ENCODE measurements at regions not wholly inside any gene's neighbourhood (a gene's known extent, or its start where the extent isn't known, plus 50 kb on each side); places are given as distances from the start of the nearest gene placed in this dataset.

DNA sequence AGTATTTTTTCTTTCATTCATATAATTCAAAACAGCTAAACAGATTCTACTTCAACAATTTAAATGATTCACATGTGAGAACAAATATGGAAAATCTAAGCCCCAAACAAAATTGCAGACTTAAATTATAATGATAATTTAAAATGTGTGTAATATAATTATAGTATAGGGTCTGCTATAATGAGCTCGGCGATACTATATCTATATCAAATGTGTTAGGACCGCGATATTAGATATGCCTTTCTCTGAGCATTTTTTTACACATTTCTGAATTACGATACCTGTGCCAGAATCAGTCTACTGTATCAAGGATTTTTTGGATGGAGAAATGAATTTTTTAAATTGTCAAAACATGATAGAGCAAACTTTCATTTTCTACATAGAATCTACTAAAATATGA lies 808.8 kb upstream of the POU3F3 start:
- H3K27me3 ChIP-seq (ENCODE audit: control insufficient read depth in 1 of 2, insufficient read depth in 2 of 2, low read length in 2 of 2) = no peaks in the 10 kb centered on the region
- H3K9me3 ChIP-seq (ENCODE audit: low read length) = no peaks in the 10 kb centered on the region
- H3K4me1 ChIP-seq (ENCODE audit: insufficient read depth, low read length) = no peaks in the 10 kb centered on the region
- H3K27ac ChIP-seq (ENCODE audit: low read depth, low read length) = no peak overlapping the region
- no peak overlapping the region for H3K4me3 ChIP-seq (ENCODE audit: low read depth in 1 of 2, low read length in 2 of 2)
- H3K36me3 ChIP-seq (ENCODE audit: insufficient read depth, low read length) = no peaks in the 10 kb centered on the region
- H3K9ac ChIP-seq (ENCODE audit: low read length) = no peak overlapping the region

DNA sequence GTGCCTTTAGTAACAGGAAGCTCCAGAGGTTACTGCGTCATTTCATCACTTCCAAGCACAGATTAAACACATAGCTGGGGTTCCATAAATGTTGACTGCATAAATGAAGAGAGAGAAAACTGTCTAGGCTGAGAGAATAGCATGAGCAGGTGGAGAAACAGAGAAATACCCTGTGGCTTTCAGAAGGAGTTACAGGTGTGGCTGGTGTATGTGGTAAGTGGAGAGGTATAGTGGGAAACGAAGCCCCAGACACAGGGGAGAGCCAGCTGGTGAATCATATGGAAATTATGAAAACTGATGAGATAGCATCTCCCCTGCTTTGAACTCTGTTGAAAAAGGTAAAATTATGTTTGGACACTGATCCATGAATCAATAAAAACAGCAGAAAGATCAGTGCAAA lies 807.4 kb upstream of the POU3F3 start:
- Histone ChIP-seq H3K27me3 (ENCODE audit: control insufficient read depth in 1 of 2, insufficient read depth in 2 of 2, low read length in 2 of 2) (no peaks in the 10 kb centered on the region), H3K4me1 (ENCODE audit: insufficient read depth, low read length) (no peaks in the 10 kb centered on the region), H3K36me3 (ENCODE audit: insufficient read depth, low read length) (no peaks in the 10 kb centered on the region), H3K27ac (ENCODE audit: low read depth, low read length) (no peak overlapping the region), H3K9ac (ENCODE audit: low read length) (no peak overlapping the region), H3K4me3 (ENCODE audit: low read depth in 1 of 2, low read length in 2 of 2) (no peak overlapping the region), H3K9me3 (ENCODE audit: low read length) (no peaks in the 10 kb centered on the region)

DNA sequence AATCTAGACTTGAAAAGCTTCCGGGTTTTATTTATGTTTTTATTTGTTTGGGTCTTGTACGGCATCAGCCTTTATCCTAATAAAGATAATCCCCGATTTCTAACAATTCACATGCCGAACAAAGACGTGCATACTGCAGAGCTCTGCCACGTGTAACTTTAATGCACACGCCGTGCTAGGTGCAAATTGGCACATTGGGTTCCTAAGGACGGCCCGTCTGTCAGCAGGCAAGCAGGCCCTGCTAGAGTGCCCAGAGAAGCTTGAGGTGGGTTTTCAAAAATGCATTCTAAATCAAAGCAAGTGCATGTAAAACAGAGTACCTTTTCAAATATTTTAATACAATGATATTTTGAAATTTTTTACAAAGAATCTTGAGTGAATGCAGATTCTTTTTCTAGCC lies 806.4 kb upstream of the POU3F3 start:
- Histone ChIP-seq H3K9ac (ENCODE audit: low read length) (no peak overlapping the region), H3K36me3 (ENCODE audit: insufficient read depth, low read length) (no peaks in the 10 kb centered on the region), H3K4me3 (ENCODE audit: low read depth in 1 of 2, low read length in 2 of 2) (no peak overlapping the region), H3K27me3 (ENCODE audit: control insufficient read depth in 1 of 2, insufficient read depth in 2 of 2, low read length in 2 of 2) (no peaks in the 10 kb centered on the region), H3K9me3 (ENCODE audit: low read length) (no peaks in the 10 kb centered on the region), H3K4me1 (ENCODE audit: insufficient read depth, low read length) (no peaks in the 10 kb centered on the region), H3K27ac (ENCODE audit: low read depth, low read length) (no peak overlapping the region)

DNA sequence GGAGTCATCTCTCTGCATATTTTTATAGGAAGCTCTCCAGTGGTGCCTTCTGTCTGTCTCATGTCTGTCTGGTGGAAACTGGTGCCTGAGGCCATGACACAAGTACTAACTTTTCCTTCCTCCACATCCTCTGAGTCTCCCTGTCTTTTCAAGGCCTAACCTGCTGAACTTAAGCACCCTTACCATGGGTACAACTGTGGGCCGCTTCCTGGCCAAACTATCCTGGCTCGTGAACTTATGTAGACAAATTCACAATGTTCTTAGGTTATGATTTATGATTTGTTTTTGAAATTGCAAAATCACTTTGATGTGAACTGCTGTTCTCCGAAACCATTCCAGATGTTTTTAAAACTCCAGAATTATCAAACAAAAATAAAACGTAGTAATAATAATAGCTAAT lies 804.5 kb upstream of the POU3F3 start:
- no peaks in the 10 kb centered on the region for H3K36me3 ChIP-seq (ENCODE audit: insufficient read depth, low read length)
- no peaks in the 10 kb centered on the region for H3K4me1 ChIP-seq (ENCODE audit: insufficient read depth, low read length)
- no peaks in the 10 kb centered on the region for H3K9me3 ChIP-seq (ENCODE audit: low read length)
- H3K27ac ChIP-seq (ENCODE audit: low read depth, low read length) = no peak overlapping the region
- H3K4me3 ChIP-seq (ENCODE audit: low read depth in 1 of 2, low read length in 2 of 2) = no peak overlapping the region
- H3K9ac ChIP-seq (ENCODE audit: low read length) = no peak overlapping the region
- no peaks in the 10 kb centered on the region for H3K27me3 ChIP-seq (ENCODE audit: control insufficient read depth in 1 of 2, insufficient read depth in 2 of 2, low read length in 2 of 2)

DNA sequence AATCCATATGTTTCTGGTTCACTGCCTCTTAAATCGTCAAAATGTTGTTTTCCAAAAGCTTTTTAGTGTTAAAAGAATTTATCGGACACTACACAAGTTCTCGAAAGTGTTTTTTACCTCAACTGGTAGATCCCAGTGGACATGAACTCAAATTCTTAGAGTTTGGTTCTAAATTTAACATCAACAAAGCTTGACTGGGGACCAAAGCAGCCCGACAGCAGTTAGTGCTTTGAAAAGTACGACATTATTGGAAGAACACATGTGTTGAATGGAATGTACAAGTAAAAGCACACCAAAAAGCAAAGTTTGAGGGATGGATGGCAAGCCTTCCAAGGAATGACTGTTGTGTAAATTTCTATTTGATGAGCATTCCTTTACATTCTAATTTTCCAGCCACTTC lies 803.9 kb upstream of the POU3F3 start:
- Histone ChIP-seq H3K9ac (ENCODE audit: low read length) (no peak overlapping the region), H3K27ac (ENCODE audit: low read depth, low read length) (no peak overlapping the region), H3K9me3 (ENCODE audit: low read length) (no peaks in the 10 kb centered on the region), H3K27me3 (ENCODE audit: control insufficient read depth in 1 of 2, insufficient read depth in 2 of 2, low read length in 2 of 2) (no peaks in the 10 kb centered on the region), H3K4me3 (ENCODE audit: low read depth in 1 of 2, low read length in 2 of 2) (no peak overlapping the region), H3K4me1 (ENCODE audit: insufficient read depth, low read length) (no peaks in the 10 kb centered on the region), H3K36me3 (ENCODE audit: insufficient read depth, low read length) (no peaks in the 10 kb centered on the region)

DNA sequence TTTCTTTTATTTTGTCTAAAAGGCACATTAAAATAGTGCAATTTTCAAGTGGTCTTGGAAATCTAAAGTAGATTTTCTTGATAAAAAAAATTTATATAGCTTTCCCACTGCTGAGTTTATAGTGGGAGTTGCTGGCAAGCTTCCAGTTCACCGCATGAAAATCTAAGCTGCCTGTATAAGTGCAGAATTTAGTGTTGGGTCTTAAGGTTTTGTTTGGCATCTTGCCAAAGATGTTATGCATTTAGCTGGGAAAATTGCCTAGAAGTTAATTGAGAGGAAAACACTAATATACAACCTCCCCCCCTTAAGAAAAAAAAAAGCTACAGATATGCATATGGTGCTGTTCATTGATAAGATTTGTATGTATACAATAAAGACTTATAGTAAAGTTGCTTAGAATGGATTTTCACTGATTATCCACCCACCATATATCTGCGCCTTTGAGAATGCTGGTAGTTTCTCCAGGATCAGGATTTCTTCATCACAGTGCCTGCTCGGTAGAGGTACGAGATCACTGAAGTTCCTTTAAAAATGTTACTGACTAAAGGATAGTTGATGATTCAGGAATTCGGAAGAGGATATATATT lies 803.2 kb upstream of the POU3F3 start:
- H3K27me3 ChIP-seq (ENCODE audit: control insufficient read depth in 1 of 2, insufficient read depth in 2 of 2, low read length in 2 of 2) = no peaks in the 10 kb centered on the region
- H3K4me3 ChIP-seq (ENCODE audit: low read depth in 1 of 2, low read length in 2 of 2) = no peak overlapping the region
- H3K36me3 ChIP-seq (ENCODE audit: insufficient read depth, low read length) = no peaks in the 10 kb centered on the region
- H3K9ac ChIP-seq (ENCODE audit: low read length) = no peak overlapping the region
- H3K9me3 ChIP-seq (ENCODE audit: low read length) = no peaks in the 10 kb centered on the region
- no peak overlapping the region for H3K27ac ChIP-seq (ENCODE audit: low read depth, low read length)
- no peaks in the 10 kb centered on the region for H3K4me1 ChIP-seq (ENCODE audit: insufficient read depth, low read length)

DNA sequence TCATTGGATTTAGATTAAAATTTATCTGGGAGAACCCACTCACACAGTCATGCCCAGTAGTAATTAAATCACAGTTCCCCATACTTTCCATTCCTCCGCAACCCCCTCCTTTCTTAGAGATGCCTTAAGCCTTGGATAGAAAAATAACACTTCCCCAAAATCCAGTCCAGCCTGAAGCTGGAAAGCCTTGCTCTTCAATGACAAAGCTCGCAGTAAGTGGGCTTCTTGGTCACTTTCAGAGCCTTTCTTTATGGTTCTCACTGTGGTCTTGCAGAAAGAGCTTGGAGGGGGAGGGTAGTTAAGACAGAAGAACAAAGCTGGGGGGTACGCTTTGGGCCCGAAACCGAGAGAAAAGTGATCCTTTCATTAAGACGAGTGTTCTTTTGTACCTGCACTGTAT lies 802.1 kb upstream of the POU3F3 start:
- H3K27me3 ChIP-seq (ENCODE audit: control insufficient read depth in 1 of 2, insufficient read depth in 2 of 2, low read length in 2 of 2) = no peaks in the 10 kb centered on the region

DNA sequence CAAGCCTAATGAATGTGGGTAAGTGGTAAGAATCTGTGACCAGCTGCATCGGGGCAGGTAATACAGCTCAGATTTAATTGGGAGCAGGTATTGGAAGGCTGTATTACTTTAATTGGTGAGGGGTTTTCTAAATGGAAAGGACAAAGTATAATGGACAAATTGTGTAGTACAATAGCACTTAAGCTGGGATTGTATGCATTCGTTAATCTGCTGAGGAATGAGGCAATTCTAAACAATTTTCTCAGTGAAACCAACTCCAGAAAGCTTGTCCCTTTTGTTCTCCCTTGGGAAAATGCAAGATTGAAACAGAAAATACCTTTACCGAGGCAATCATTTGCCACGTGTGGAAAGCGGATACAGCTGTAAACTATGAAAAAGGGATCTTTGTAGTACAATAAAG lies 801.6 kb upstream of the POU3F3 start:
- Histone ChIP-seq H3K9me3 (ENCODE audit: low read length) (no peaks in the 10 kb centered on the region), H3K36me3 (ENCODE audit: insufficient read depth, low read length) (no peaks in the 10 kb centered on the region), H3K4me1 (ENCODE audit: insufficient read depth, low read length) (no peaks in the 10 kb centered on the region), H3K27me3 (ENCODE audit: control insufficient read depth in 1 of 2, insufficient read depth in 2 of 2, low read length in 2 of 2) (no peaks in the 10 kb centered on the region), H3K27ac (ENCODE audit: low read depth, low read length) (no peak overlapping the region), H3K4me3 (ENCODE audit: low read depth in 1 of 2, low read length in 2 of 2) (no peak overlapping the region), H3K9ac (ENCODE audit: low read length) (no peak overlapping the region)

More for the DNA sequence above, 802.1 kb upstream of the POU3F3 start:
- no peak overlapping the region for H3K9ac ChIP-seq (ENCODE audit: low read length)
- H3K4me1 ChIP-seq (ENCODE audit: insufficient read depth, low read length) = no peaks in the 10 kb centered on the region
- H3K9me3 ChIP-seq (ENCODE audit: low read length) = no peaks in the 10 kb centered on the region
- no peak overlapping the region for H3K4me3 ChIP-seq (ENCODE audit: low read depth in 1 of 2, low read length in 2 of 2)
- H3K27ac ChIP-seq (ENCODE audit: low read depth, low read length) = no peak overlapping the region
- no peaks in the 10 kb centered on the region for H3K36me3 ChIP-seq (ENCODE audit: insufficient read depth, low read length)

DNA sequence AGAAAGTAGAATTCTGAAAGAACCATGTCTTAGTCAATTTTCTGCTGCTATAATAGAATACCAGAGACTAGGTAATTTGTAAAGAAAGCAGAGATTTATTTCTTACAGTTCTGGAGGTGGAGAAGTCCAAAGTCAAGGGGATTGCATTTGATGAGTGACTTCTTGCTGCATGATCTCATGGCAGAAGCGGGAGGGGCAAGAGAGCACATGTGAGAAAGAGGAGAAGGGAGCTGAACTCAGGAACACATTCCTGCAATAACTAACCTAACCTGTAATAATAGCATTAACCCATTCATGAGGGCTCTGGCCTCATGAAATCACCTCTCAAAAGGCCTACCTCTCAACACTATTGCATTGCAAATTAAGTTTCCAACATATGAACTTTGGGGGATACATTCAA lies 797.5 kb upstream of the POU3F3 start:
- Histone ChIP-seq H3K4me1 (ENCODE audit: insufficient read depth, low read length) (no peaks in the 10 kb centered on the region), H3K27me3 (ENCODE audit: control insufficient read depth in 1 of 2, insufficient read depth in 2 of 2, low read length in 2 of 2) (no peaks in the 10 kb centered on the region), H3K36me3 (ENCODE audit: insufficient read depth, low read length) (no peaks in the 10 kb centered on the region), H3K9me3 (ENCODE audit: low read length) (no peaks in the 10 kb centered on the region), H3K27ac (ENCODE audit: low read depth, low read length) (no peak overlapping the region), H3K4me3 (ENCODE audit: low read depth in 1 of 2, low read length in 2 of 2) (no peak overlapping the region), H3K9ac (ENCODE audit: low read length) (no peak overlapping the region)

DNA sequence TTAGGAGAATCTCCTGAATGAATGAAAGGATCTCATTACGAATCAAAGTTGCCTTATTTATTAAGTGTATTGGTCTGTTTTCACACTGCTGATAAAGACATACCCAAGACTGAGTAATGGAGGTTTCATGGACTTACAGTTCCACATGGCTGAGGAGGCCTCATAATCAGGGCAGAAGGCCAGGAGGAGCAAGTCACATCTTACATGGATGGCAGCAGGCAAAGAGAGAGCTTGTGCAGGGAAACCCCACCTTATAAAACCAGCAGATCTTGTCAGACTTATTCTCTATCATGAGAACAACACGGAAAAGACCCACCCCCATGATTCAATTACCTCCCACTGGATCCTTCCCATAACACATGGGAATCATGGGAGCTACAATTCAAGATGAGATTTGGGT lies 785.2 kb upstream of the POU3F3 start:
- no peaks in the 10 kb centered on the region for H3K36me3 ChIP-seq (ENCODE audit: insufficient read depth, low read length)
- H3K27me3 ChIP-seq (ENCODE audit: control insufficient read depth in 1 of 2, insufficient read depth in 2 of 2, low read length in 2 of 2) = no peaks in the 10 kb centered on the region
- H3K4me3 ChIP-seq (ENCODE audit: low read depth in 1 of 2, low read length in 2 of 2) = no peak overlapping the region
- no peaks in the 10 kb centered on the region for H3K9me3 ChIP-seq (ENCODE audit: low read length)
- H3K4me1 ChIP-seq (ENCODE audit: insufficient read depth, low read length) = no peaks in the 10 kb centered on the region
- no peak overlapping the region for H3K9ac ChIP-seq (ENCODE audit: low read length)
- H3K27ac ChIP-seq (ENCODE audit: low read depth, low read length) = no peak overlapping the region

DNA sequence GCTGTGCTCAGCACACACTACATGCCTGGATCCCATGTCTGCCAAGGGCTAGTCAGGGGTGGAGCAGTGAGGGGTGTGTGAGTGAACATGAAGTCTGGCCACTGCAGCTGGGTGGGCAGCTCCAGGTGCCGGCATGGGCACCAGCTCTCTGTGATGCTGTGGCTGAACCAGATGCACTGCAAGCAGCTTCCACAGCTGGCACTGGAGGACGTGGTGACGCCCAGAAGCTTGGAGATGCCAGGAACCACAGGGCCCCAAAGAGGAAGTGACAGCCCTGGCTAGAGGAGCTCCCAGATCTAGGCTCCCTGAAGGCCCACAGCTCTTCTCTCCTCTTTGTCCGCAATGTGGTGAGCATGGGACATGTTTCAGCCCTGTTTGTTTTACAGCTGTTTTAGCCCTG lies 776.3 kb upstream of the POU3F3 start:
- Histone ChIP-seq H3K27me3 (ENCODE audit: control insufficient read depth in 1 of 2, insufficient read depth in 2 of 2, low read length in 2 of 2) (no peaks in the 10 kb centered on the region), H3K9me3 (ENCODE audit: low read length) (no peaks in the 10 kb centered on the region), H3K4me1 (ENCODE audit: insufficient read depth, low read length) (no peaks in the 10 kb centered on the region), H3K36me3 (ENCODE audit: insufficient read depth, low read length) (no peaks in the 10 kb centered on the region), H3K4me3 (ENCODE audit: low read depth in 1 of 2, low read length in 2 of 2) (no peak overlapping the region), H3K9ac (ENCODE audit: low read length) (no peak overlapping the region), H3K27ac (ENCODE audit: low read depth, low read length) (no peak overlapping the region)

DNA sequence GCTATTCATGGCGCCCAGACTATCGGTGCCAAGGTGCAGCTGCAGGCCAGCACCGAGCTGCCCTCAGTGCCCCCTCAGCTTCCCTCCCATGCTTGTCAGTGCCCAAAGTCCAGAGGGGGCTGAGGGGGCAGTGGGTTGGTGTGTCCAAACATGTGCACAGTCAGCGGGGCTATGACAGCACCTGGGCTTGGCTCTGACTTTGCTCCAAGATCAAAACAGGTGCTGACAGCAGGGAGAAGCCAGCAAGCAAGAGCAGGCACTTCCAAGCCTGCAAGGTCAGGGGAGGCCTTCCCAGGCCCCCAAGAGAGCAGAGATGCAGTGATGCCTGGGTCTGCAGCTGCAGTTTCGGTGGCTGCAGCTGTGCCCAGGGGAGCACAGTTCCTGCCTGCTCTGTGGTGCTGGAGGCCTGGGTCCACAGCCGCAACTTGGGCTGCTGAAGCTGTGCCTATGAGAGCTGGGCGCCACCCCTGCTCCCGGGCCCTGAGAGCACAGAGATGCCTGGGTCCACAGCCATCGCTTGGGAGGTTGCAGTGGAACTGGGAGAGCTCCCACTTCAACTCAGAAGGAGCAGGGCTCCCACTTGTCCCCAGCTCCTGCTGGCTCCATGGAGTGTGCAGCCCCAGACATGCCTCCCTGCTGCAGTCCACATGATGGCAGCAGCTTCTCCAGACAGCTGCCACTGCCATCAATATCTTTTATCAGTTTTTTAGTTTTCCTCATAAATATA lies 775.3 kb upstream of the POU3F3 start:
- Histone ChIP-seq H3K9me3 (ENCODE audit: low read length) (no peaks in the 10 kb centered on the region), H3K9ac (ENCODE audit: low read length) (no peak overlapping the region), H3K4me1 (ENCODE audit: insufficient read depth, low read length) (no peaks in the 10 kb centered on the region), H3K4me3 (ENCODE audit: low read depth in 1 of 2, low read length in 2 of 2) (no peak overlapping the region), H3K27me3 (ENCODE audit: control insufficient read depth in 1 of 2, insufficient read depth in 2 of 2, low read length in 2 of 2) (no peaks in the 10 kb centered on the region), H3K36me3 (ENCODE audit: insufficient read depth, low read length) (no peaks in the 10 kb centered on the region), H3K27ac (ENCODE audit: low read depth, low read length) (no peak overlapping the region)
